HepG2 (cell line): ENCODE measurements at regions not wholly inside any gene's neighbourhood (a gene's known extent, or its start where the extent isn't known, plus 50 kb on each side); places are given as distances from the start of the nearest gene placed in this dataset.

Experiments used
- ATAC-seq: fragments of 200-7000 bp; cut with Tn5 transposase; 3 replicates; pipeline ENCODE4 v1.9.1; 2020; ENCODE audit warnings: mild to moderate bottlenecking, moderate library complexity
- BruUV-seq: library from RNA; stranded (reverse); fragments of 400-500 nt; replicated peaks from 2 replicates; lab custom pipeline; 2021; lab: Mats Ljungman, UMichigan
- CTCF ChIA-PET: fragments of 300-600 bp; formaldehyde crosslinking; extraction: SDS; loops from one replicate; lab custom pipeline; 2021; ENCODE audit warnings: low total read pairs, inconsistent platforms, low intra/inter-chr PET ratio; lab: Yijun Ruan, JAX
- POLR2A ChIA-PET: fragments of 350-600 bp; sonication (Branson Sonifier 250); formaldehyde crosslinking; loops from one replicate; lab custom pipeline; 2020; ENCODE audit warnings: antibody characterized with exemption, inconsistent platforms; lab: Yijun Ruan, JAX
- DNase-seq: peaks from one replicate; pipeline ENCODE4 v3.0.0-alpha.2; 2015; ENCODE audit warnings: low spot score
- FAIRE-seq: peaks from 3 replicates; lab custom pipeline; 2011; peaks lifted over from hg19 to GRCh38; lab: Jason Lieb, UNC
- H2AFZ ChIP-seq: one replicate; pipeline ENCODE4 v1.6.1; 2011; ENCODE audit warnings: low read length, inconsistent platforms
- H3K27ac ChIP-seq: fragments of 300-600 bp; 3 replicates; pipeline ENCODE4 v1.8.0; 2011; ENCODE audit warnings: mixed run types, mild to moderate bottlenecking, mixed read lengths, low read length, inconsistent platforms; ENCODE audit not compliant: insufficient read depth; ENCODE audit errors: extremely low read length
- H3K27me3 ChIP-seq, 2 experiments: fragments of 200-600 bp in 1 of 2; 2 replicates in 1 of 2; 3 replicates in 1 of 2; pipeline versions ENCODE4 v1.6.0 to v1.8.0; 2011; ENCODE audit warnings: low read length in 2 of 2, mild to moderate bottlenecking in 2 of 2, moderate library complexity in 2 of 2, inconsistent platforms in 1 of 2; ENCODE audit not compliant: insufficient read depth in 2 of 2, control insufficient read depth in 1 of 2
- H3K36me3 ChIP-seq, 2 experiments: fragments of 200-600 bp in 1 of 2; replicated peaks in 1 of 2; 2 replicates in 1 of 2; 3 replicates in 1 of 2; pipeline versions ENCODE4 v1.5.1 to v1.8.0; 2011; ENCODE audit warnings: low read length in 2 of 2, inconsistent platforms in 1 of 2; ENCODE audit not compliant: insufficient read depth in 2 of 2, control insufficient read depth in 1 of 2
- H3K4me1 ChIP-seq: 2 replicates; pipeline ENCODE4 v1.5.1; 2012; ENCODE audit warnings: low read length, inconsistent platforms; ENCODE audit not compliant: insufficient read depth
- H3K4me2 ChIP-seq: 2 replicates; pipeline ENCODE4 v1.6.0; 2011; ENCODE audit warnings: low read depth, low read length, inconsistent platforms
- H3K4me3 ChIP-seq, 3 experiments: fragments of 200-600 bp in 1 of 3; sonication (generic), shearing (Covaris generic) in 1 of 3; replicated peaks in 1 of 3; 2 replicates each; pipeline ENCODE4 v1.5.1; 2011 to 2016; ENCODE audit warnings: low read length in 3 of 3, inconsistent platforms in 2 of 3, low read depth in 2 of 3, mild to moderate bottlenecking in 2 of 3, control low read depth in 1 of 3, mixed read lengths in 1 of 3; ENCODE audit not compliant: insufficient read depth in 1 of 3
- H3K79me2 ChIP-seq: one replicate; pipeline ENCODE4 v1.6.1; 2011; ENCODE audit warnings: low read length, inconsistent platforms; ENCODE audit not compliant: insufficient read depth
- H3K9ac ChIP-seq: 2 replicates; pipeline ENCODE4 v1.6.0; 2011; ENCODE audit warnings: mild to moderate bottlenecking, low read depth, low read length, inconsistent platforms; ENCODE audit not compliant: insufficient read depth
- H3K9me3 ChIP-seq: 2 replicates; pipeline ENCODE4 v1.5.1; 2012; ENCODE audit warnings: mild to moderate bottlenecking, low read length
- H4K20me1 ChIP-seq: 2 replicates; pipeline ENCODE4 v1.6.0; 2011; ENCODE audit warnings: inconsistent platforms, mild to moderate bottlenecking, low read length, moderate library complexity; ENCODE audit not compliant: insufficient read depth
- ATRX ChIP-seq: sonication (generic); formaldehyde crosslinking; IDR thresholded peaks from 2 replicates; pipeline ENCODE4 v1.4.0; 2020; ENCODE audit warnings: missing genetic modification reagents, borderline replicate concordance
- E2F1 ChIP-seq: sonication (generic); formaldehyde crosslinking; IDR thresholded peaks from 2 replicates; pipeline ENCODE4 v1.5.0; 2020; ENCODE audit warnings: missing genetic modification reagents
- JUNB ChIP-seq: sonication (generic); formaldehyde crosslinking; IDR thresholded peaks from 2 replicates; pipeline ENCODE4 v1.8.0; 2022; ENCODE audit warnings: missing genetic modification reagents, mild to moderate bottlenecking, borderline replicate concordance
- NFKB2 ChIP-seq: sonication (generic); formaldehyde crosslinking; IDR thresholded peaks from 2 replicates; pipeline ENCODE4 v1.4.0; 2020; ENCODE audit warnings: missing genetic modification reagents, borderline replicate concordance
- NR2C2 ChIP-seq: sonication (generic); formaldehyde crosslinking; IDR thresholded peaks from 2 replicates; pipeline ENCODE4 v1.4.0; 2020; ENCODE audit warnings: missing genetic modification reagents, mild to moderate bottlenecking, moderate library complexity, borderline replicate concordance
- PAWR ChIP-seq: sonication (generic); formaldehyde crosslinking; IDR thresholded peaks from 2 replicates; pipeline ENCODE4 v1.4.0; 2020; ENCODE audit warnings: missing genetic modification reagents, mild to moderate bottlenecking, borderline replicate concordance
- RFX5 ChIP-seq: IDR thresholded peaks from 2 replicates; pipeline ENCODE4 v1.6.1; 2011; ENCODE audit warnings: low read depth, low read length, improper control_type of control experiment
- ZBTB49 ChIP-seq: sonication (generic); formaldehyde crosslinking; IDR thresholded peaks from 2 replicates; pipeline ENCODE4 v1.4.0; 2020; ENCODE audit warnings: missing genetic modification reagents, borderline replicate concordance
- ZEB1 ChIP-seq: IDR thresholded peaks from 2 replicates; pipeline ENCODE4 v1.6.1; 2012; ENCODE audit warnings: mild to moderate bottlenecking, low read depth, inconsistent platforms; ENCODE audit not compliant: insufficient replicate concordance
- ZFP36 ChIP-seq: fragments of 150-350 bp; IDR thresholded peaks from 2 replicates; pipeline ENCODE4 v1.6.1; 2018; ENCODE audit warnings: borderline replicate concordance, low read length, low read depth; ENCODE audit not compliant: partially characterized antibody
- ZIK1 ChIP-seq: sonication (generic); formaldehyde crosslinking; IDR thresholded peaks from 2 replicates; pipeline ENCODE4 v1.5.0; 2020; ENCODE audit warnings: mild to moderate bottlenecking, low read depth, missing genetic modification reagents, borderline replicate concordance
- ZNF567 ChIP-seq: sonication (generic); formaldehyde crosslinking; IDR thresholded peaks from 2 replicates; pipeline ENCODE4 v1.8.1; 2023; ENCODE audit warnings: mild to moderate bottlenecking, missing genetic modification reagents, borderline replicate concordance
- ZXDC ChIP-seq: sonication (generic); formaldehyde crosslinking; IDR thresholded peaks from 2 replicates; pipeline ENCODE4 v1.5.0; 2020; ENCODE audit warnings: mild to moderate bottlenecking, missing genetic modification reagents
- WGBS: methylation state at CpG from one replicate; pipeline ENCODE4 v1.1.6; 2017; ENCODE audit warnings: low lambda C conversion rate; 5-methylcytosine and 5-hydroxymethylcytosine counted together
- in situ Hi-C: cut with HindIII; loops from 2 replicates; pipeline ENCODE4 v1.10.0; 2017; ENCODE audit warnings: low pct_unique_long_range_greater_than_20kb; ENCODE audit not compliant: extremely low pct_ligation_motif_present
- intact Hi-C: fragments of 100-400 bp; cut with micrococcal nuclease; formaldehyde crosslinking; loops from one replicate; pipeline ENCODE4 v1.10.0; 2022; ENCODE audit not compliant: unreplicated experiment

- Histone ChIP-seq H2AFZ (no peak overlapping the region), H3K27ac (no peak overlapping the region), H3K27me3 (no peaks in the 10 kb centered on the region), H3K4me1 (no peaks in the 10 kb centered on the region), H3K9ac (no peak overlapping the region), H3K4me2 (no peak overlapping the region), H4K20me1 (no peaks in the 10 kb centered on the region), H3K36me3 (no peaks in the 10 kb centered on the region), H3K79me2 (no peaks in the 10 kb centered on the region), H3K9me3 (no peaks in the 10 kb centered on the region), H3K4me3 (no peak overlapping the region)
- FAIRE-seq (no peak), ATAC-seq (no peak), DNase-seq (no peak)
- in situ Hi-C loops (no loop called here), intact Hi-C loops (no loop called here)
- 2% methylated on average over 3 of the region's 3 CpGs for WGBS
- ChIA-PET POLR2A (no interaction called here), CTCF (no interaction called here)
- TF ChIP-seq JUNB (CRISPR knock-in tag) = no peak
- no peak for TF ChIP-seq E2F1 (CRISPR knock-in tag)
- no peak for TF ChIP-seq PAWR (CRISPR knock-in tag)
- TF ChIP-seq ZNF567 (CRISPR knock-in tag) = no peak
- BruUV-seq = no TSS peak
Measured at GRCh38 chr4:135238940-135239339, 1037.4 kb upstream of the PABPC4L start.

- in situ Hi-C loops (no loop called here), intact Hi-C loops (no loop called here)
- FAIRE-seq (no peak), ATAC-seq (no peak), DNase-seq (no peak)
- Histone ChIP-seq H3K9ac (no peak overlapping the region), H3K4me1 (no peaks in the 10 kb centered on the region), H3K4me3 (no peak overlapping the region), H3K36me3 (no peaks in the 10 kb centered on the region), H3K79me2 (no peaks in the 10 kb centered on the region), H3K27ac (no peak overlapping the region), H4K20me1 (no peaks in the 10 kb centered on the region), H3K9me3 (no peaks in the 10 kb centered on the region), H3K27me3 (no peaks in the 10 kb centered on the region), H2AFZ (no peak overlapping the region), H3K4me2 (no peak overlapping the region)
- ChIA-PET CTCF (no interaction called here), POLR2A (no interaction called here)
- WGBS = 0% methylated on average over 1 of the region's 1 CpG
- BruUV-seq = no TSS peak
- no peak for TF ChIP-seq ZIK1 (CRISPR knock-in tag)
- TF ChIP-seq ATRX (CRISPR knock-in tag) = no peak
- no peak for TF ChIP-seq ZFP36
- no peak for TF ChIP-seq RFX5
- TF ChIP-seq NR2C2 (CRISPR knock-in tag) = no peak
- TF ChIP-seq ZBTB49 (CRISPR knock-in tag) = no peak
- TF ChIP-seq ZXDC (CRISPR knock-in tag) = no peak
- no peak for TF ChIP-seq NFKB2 (CRISPR knock-in tag)
- no peak for TF ChIP-seq ZEB1
Measured at GRCh38 chr4:135236048-135236447, 1034.5 kb upstream of the PABPC4L start.
